Upper lobe of left lung (tissue), 4 donors: ENCODE measurements at regions not wholly inside any gene's neighbourhood (a gene's known extent, or its start where the extent isn't known, plus 50 kb on each side); places are given as distances from the start of the nearest gene placed in this dataset.

Experiments
- EP300 ChIP-seq, 4 donors: sonication (generic); formaldehyde crosslinking; IDR thresholded peaks; one replicate each; pipeline ENCODE4 v1.5.1; 2017; ENCODE audit warnings: antibody characterized with exemption in 4 of 4, control low read depth in 2 of 4
- POLR2A ChIP-seq, 4 donors: fragments of 450-650 bp; IDR thresholded peaks; one replicate each; pipeline ENCODE4 v1.5.1; 2016 to 2017; ENCODE audit warnings: antibody characterized with exemption in 4 of 4, mild to moderate bottlenecking in 2 of 4
- POLR2AphosphoS5 ChIP-seq, 2 donors: sonication (generic); formaldehyde crosslinking; IDR thresholded peaks; one replicate each; pipeline ENCODE4 v1.5.1; 2017; ENCODE audit warnings: antibody characterized with exemption in 2 of 2
- TF ChIP-seq, protein P1 (sequence below), 6 experiments: fragments of 450-650 bp in 4 of 6; fragments of 200-600 bp in 2 of 6; sonication (generic) in 2 of 6; IDR thresholded peaks; one replicate each; pipeline ENCODE4 v1.5.1; 2016 to 2019; ENCODE audit warnings: antibody characterized with exemption in 6 of 6

DNA sequence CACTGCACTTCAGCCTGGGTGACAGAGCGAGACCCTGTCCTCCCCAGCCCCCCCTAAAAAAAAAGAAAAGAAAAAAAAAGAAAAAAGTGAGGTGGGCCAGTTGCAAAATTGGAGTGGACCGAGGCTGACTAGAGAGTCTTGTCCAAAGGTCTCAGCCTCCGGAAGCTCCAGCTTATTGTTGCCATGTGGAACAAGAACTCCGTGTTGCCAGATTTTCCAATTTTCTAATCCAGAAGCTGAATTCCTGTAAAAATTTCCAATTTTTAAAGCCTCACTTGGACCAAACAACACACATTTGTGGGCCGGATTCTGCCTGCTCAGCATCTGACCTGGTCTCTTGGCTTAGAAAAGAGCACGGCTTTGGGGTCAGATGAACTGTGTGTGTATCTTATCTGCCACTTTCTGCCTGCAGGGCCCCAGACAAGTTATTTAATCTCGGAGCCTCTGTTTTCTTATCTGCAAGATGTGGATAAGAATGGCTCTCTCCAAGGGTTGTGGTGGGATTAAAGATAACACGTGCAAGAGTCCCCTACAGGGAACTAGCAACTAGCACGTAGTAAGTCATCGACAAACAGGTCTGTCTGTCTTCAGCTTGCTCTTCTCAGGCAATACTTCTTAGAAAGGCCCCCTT, 73.7 kb upstream of the TLE3 start:
- TF ChIP-seq, protein P1, sequence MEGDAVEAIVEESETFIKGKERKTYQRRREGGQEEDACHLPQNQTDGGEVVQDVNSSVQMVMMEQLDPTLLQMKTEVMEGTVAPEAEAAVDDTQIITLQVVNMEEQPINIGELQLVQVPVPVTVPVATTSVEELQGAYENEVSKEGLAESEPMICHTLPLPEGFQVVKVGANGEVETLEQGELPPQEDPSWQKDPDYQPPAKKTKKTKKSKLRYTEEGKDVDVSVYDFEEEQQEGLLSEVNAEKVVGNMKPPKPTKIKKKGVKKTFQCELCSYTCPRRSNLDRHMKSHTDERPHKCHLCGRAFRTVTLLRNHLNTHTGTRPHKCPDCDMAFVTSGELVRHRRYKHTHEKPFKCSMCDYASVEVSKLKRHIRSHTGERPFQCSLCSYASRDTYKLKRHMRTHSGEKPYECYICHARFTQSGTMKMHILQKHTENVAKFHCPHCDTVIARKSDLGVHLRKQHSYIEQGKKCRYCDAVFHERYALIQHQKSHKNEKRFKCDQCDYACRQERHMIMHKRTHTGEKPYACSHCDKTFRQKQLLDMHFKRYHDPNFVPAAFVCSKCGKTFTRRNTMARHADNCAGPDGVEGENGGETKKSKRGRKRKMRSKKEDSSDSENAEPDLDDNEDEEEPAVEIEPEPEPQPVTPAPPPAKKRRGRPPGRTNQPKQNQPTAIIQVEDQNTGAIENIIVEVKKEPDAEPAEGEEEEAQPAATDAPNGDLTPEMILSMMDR (IDR thresholded peaks at IDR 0.05), result no peak
- no peak for TF ChIP-seq EP300 (IDR thresholded peaks at IDR 0.05)
- no peak for TF ChIP-seq POLR2AphosphoS5 (IDR thresholded peaks at IDR 0.05)
- no peak for TF ChIP-seq POLR2A (IDR thresholded peaks at IDR 0.05)
